WTC11 (cell line): ENCODE measurements at regions not wholly inside any gene's neighbourhood (a gene's known extent, or its start where the extent isn't known, plus 50 kb on each side); places are given as distances from the start of the nearest gene placed in this dataset.

ENCODE experiments used
- ATAC-seq: fragments of 200-7000 bp; cut with Tn5 transposase; 2 replicates; pipeline ENCODE4 v1.10.0; 2021; ENCODE audit warnings: mild to moderate bottlenecking, moderate library complexity
- CTCF ChIA-PET: fragments of 300-600 bp; sonication (Branson Sonifier 250); formaldehyde crosslinking; loops from one replicate; lab custom pipeline; 2021; ENCODE audit warnings: antibody characterized with exemption; lab: Charles Lee
- POLR2A ChIA-PET: fragments of 350-600 bp; sonication (Branson Sonifier 250); formaldehyde crosslinking; loops from one replicate; lab custom pipeline; 2021; ENCODE audit warnings: antibody characterized with exemption; lab: Charles Lee
- DNase-seq: peaks from one replicate; pipeline ENCODE4 v3.0.0; 2021; ENCODE audit warnings: low spot score
- H3K27ac Mint-ChIP-seq: 2 replicates; pipeline ENCODE4 v1.8.0; 2021; ENCODE audit warnings: mixed read lengths
- H3K27me3 Mint-ChIP-seq: 2 replicates; pipeline ENCODE4 v1.8.0; 2021; ENCODE audit warnings: low read depth, mild to moderate bottlenecking, moderate library complexity, mixed read lengths
- H3K36me3 Mint-ChIP-seq: 2 replicates; pipeline ENCODE4 v1.8.0; 2021; ENCODE audit warnings: mixed read lengths
- H3K4me1 Mint-ChIP-seq: 2 replicates; pipeline ENCODE4 v1.8.0; 2022; ENCODE audit warnings: mixed read lengths
- H3K4me3 Mint-ChIP-seq: 2 replicates; pipeline ENCODE4 v1.8.0; 2021; ENCODE audit warnings: mild to moderate bottlenecking, moderate library complexity, mixed read lengths
- H3K9me3 Mint-ChIP-seq: 2 replicates; pipeline ENCODE4 v1.8.0; 2021; ENCODE audit warnings: mixed read lengths
- CBFB ChIP-seq: sonication (generic); formaldehyde crosslinking; IDR thresholded peaks from 2 replicates; pipeline ENCODE4 v1.8.1; 2022; ENCODE audit warnings: mild to moderate bottlenecking, low read depth, missing genetic modification reagents
- CREM ChIP-seq: sonication (generic); formaldehyde crosslinking; IDR thresholded peaks from 2 replicates; pipeline ENCODE4 v1.8.1; 2022; ENCODE audit warnings: mild to moderate bottlenecking, missing genetic modification reagents, moderate library complexity
- ELF4 ChIP-seq: sonication (generic); formaldehyde crosslinking; IDR thresholded peaks from 2 replicates; pipeline ENCODE4 v1.8.1; 2022; ENCODE audit warnings: low read depth, mild to moderate bottlenecking, moderate library complexity, missing genetic modification reagents
- FOXJ3 ChIP-seq: sonication (generic); formaldehyde crosslinking; IDR thresholded peaks from 2 replicates; pipeline ENCODE4 v1.9.0; 2021; ENCODE audit warnings: missing genetic modification reagents, mild to moderate bottlenecking, borderline replicate concordance
- FOXP1 ChIP-seq: sonication (generic); formaldehyde crosslinking; IDR thresholded peaks from 2 replicates; pipeline ENCODE4 v1.8.0; 2022; ENCODE audit warnings: missing genetic modification reagents, mild to moderate bottlenecking, moderate library complexity, borderline replicate concordance
- GTF2I ChIP-seq: fragments of 250-450 bp; sonication (Bioruptor Pico); conservative IDR thresholded peaks from 2 replicates; pipeline ENCODE4 v1.4.0; 2021; ENCODE audit warnings: mild to moderate bottlenecking
- NFE2L1 ChIP-seq: sonication (generic); formaldehyde crosslinking; IDR thresholded peaks from 2 replicates; pipeline ENCODE4 v1.8.1; 2023; ENCODE audit warnings: missing genetic modification reagents
- RELA ChIP-seq: sonication (generic); formaldehyde crosslinking; IDR thresholded peaks from 2 replicates; pipeline ENCODE4 v1.8.1; 2022; ENCODE audit warnings: missing genetic modification reagents, mild to moderate bottlenecking, borderline replicate concordance
- SMAD4 ChIP-seq: sonication (generic); formaldehyde crosslinking; IDR thresholded peaks from 2 replicates; pipeline ENCODE4 v1.8.0; 2022; ENCODE audit warnings: mild to moderate bottlenecking, missing genetic modification reagents
- SOX15 ChIP-seq: fragments of 250-450 bp; sonication (Bioruptor Pico); IDR thresholded peaks from 2 replicates; pipeline ENCODE4 v1.9.0; 2021; ENCODE audit warnings: mild to moderate bottlenecking
- TEAD1 ChIP-seq: sonication (generic); formaldehyde crosslinking; IDR thresholded peaks from 2 replicates; pipeline ENCODE4 v1.8.0; 2022; ENCODE audit warnings: mild to moderate bottlenecking, missing genetic modification reagents
- USF2 ChIP-seq: sonication (generic); formaldehyde crosslinking; IDR thresholded peaks from 2 replicates; pipeline ENCODE4 v1.8.1; 2023; ENCODE audit warnings: mild to moderate bottlenecking, missing genetic modification reagents, moderate library complexity
- ZNF138 ChIP-seq: sonication (generic); formaldehyde crosslinking; conservative IDR thresholded peaks from 2 replicates; pipeline ENCODE4 v1.8.1; 2022; ENCODE audit warnings: mild to moderate bottlenecking, moderate library complexity, missing genetic modification reagents
- ZNF281 ChIP-seq: sonication (generic); formaldehyde crosslinking; IDR thresholded peaks from 2 replicates; pipeline ENCODE4 v1.8.0; 2023; ENCODE audit warnings: mild to moderate bottlenecking, missing genetic modification reagents
- ZNF423 ChIP-seq: fragments of 250-450 bp; sonication (Bioruptor Pico); IDR thresholded peaks from 2 replicates; pipeline ENCODE4 v2.1.2; 2022; ENCODE audit warnings: mild to moderate bottlenecking, moderate library complexity
- ZNF671 ChIP-seq: fragments of 250-450 bp; sonication (Bioruptor Pico); IDR thresholded peaks from 2 replicates; pipeline ENCODE4 v1.8.0; 2021; ENCODE audit warnings: mild to moderate bottlenecking
- TF ChIP-seq, protein P1 (sequence below): sonication (generic); formaldehyde crosslinking; conservative IDR thresholded peaks from 2 replicates; pipeline ENCODE4 v1.8.1; 2023; ENCODE audit warnings: mild to moderate bottlenecking, low read depth, missing genetic modification reagents, moderate library complexity
- TF ChIP-seq, protein P2 (sequence below): fragments of 250-450 bp; sonication (Bioruptor Pico); IDR thresholded peaks from 2 replicates; pipeline ENCODE4 v1.9.0; 2021; ENCODE audit warnings: mild to moderate bottlenecking, borderline replicate concordance

- H3K27me3 Mint-ChIP-seq: no peaks in the 10 kb centered on the region
- DNase-seq (no peak), ATAC-seq (no peak)
- ChIA-PET CTCF (no interaction called here), POLR2A (no interaction called here)
- H3K4me1 Mint-ChIP-seq: peaks cover 17% of the 10 kb centered on the region
- TF ChIP-seq ZNF281 (CRISPR knock-in tag): no peak
- TF ChIP-seq, protein P1, sequence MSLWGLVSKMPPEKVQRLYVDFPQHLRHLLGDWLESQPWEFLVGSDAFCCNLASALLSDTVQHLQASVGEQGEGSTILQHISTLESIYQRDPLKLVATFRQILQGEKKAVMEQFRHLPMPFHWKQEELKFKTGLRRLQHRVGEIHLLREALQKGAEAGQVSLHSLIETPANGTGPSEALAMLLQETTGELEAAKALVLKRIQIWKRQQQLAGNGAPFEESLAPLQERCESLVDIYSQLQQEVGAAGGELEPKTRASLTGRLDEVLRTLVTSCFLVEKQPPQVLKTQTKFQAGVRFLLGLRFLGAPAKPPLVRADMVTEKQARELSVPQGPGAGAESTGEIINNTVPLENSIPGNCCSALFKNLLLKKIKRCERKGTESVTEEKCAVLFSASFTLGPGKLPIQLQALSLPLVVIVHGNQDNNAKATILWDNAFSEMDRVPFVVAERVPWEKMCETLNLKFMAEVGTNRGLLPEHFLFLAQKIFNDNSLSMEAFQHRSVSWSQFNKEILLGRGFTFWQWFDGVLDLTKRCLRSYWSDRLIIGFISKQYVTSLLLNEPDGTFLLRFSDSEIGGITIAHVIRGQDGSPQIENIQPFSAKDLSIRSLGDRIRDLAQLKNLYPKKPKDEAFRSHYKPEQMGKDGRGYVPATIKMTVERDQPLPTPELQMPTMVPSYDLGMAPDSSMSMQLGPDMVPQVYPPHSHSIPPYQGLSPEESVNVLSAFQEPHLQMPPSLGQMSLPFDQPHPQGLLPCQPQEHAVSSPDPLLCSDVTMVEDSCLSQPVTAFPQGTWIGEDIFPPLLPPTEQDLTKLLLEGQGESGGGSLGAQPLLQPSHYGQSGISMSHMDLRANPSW (CRISPR knock-in tag): no peak
- no peak for TF ChIP-seq CBFB
- no peak for TF ChIP-seq ZNF671 (CRISPR knock-in tag)
- TF ChIP-seq RELA: no peak
- TF ChIP-seq USF2: no peak
- no peak for TF ChIP-seq FOXJ3
- TF ChIP-seq GTF2I (CRISPR knock-in tag): no peak
- TF ChIP-seq ZNF423 (CRISPR knock-in tag): no peak
- TF ChIP-seq TEAD1 (CRISPR knock-in tag): no peak
- TF ChIP-seq NFE2L1 (CRISPR knock-in tag): no peak
- H3K27ac Mint-ChIP-seq: no peak overlapping the region
- no peak overlapping the region for H3K4me3 Mint-ChIP-seq
- H3K36me3 Mint-ChIP-seq: no peaks in the 10 kb centered on the region
- no peaks in the 10 kb centered on the region for H3K9me3 Mint-ChIP-seq
Observed at GRCh38 chr12:30533558-30534265, 162.0 kb downstream of the IPO8 start.

DNA sequence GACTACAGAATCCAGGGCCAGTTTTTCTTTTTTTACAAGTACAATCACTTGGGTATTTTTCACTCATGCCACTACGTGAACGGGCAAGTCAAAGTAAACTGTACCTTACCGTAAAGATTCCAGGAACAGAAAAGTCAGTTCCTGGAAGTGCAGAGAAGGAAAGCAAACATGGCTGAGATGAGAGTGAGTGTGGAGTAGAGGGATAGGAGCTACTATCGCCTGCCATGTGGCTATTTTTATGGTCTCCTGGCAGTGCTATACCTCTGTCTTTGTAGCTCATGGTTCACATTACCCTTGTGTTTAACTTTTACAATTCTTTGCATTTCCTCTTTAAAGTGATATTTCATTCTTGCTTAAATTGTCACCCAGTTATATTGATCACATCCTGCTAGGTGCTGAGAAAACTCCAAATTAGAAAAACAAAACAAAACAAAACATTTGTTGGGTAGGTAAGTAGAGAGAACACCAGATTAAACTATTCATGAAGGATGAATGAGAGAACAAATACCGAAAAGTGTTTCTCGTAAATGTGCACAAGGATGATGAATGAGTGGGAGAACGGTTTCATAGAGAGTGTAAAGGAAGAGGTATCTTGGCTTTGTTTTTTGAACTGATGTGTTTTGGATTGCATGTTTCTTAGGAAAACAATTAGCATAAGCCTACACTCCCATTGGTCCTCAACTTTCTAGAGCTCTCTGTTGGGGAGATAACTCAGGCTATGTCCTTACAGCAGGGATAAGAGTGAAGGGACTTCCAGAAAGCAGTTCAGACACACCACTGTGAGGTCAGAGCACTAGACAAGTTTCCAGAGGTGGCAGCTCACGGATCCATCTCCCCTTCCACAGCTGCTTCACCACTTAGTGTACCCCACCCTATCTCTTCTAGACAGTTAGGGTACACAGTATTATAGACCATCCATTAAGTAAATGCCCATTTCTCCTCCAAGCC, 163.7 kb downstream of the IPO8 start:
- TF ChIP-seq ELF4 (CRISPR knock-in tag): no peak
- TF ChIP-seq SOX15 (CRISPR knock-in tag): no peak
- no peak for TF ChIP-seq GTF2I (CRISPR knock-in tag)
- no peak for TF ChIP-seq FOXP1 (CRISPR knock-in tag)
- TF ChIP-seq ZNF138: no peak
- no peak for TF ChIP-seq ZNF423 (CRISPR knock-in tag)
- TF ChIP-seq, protein P2, sequence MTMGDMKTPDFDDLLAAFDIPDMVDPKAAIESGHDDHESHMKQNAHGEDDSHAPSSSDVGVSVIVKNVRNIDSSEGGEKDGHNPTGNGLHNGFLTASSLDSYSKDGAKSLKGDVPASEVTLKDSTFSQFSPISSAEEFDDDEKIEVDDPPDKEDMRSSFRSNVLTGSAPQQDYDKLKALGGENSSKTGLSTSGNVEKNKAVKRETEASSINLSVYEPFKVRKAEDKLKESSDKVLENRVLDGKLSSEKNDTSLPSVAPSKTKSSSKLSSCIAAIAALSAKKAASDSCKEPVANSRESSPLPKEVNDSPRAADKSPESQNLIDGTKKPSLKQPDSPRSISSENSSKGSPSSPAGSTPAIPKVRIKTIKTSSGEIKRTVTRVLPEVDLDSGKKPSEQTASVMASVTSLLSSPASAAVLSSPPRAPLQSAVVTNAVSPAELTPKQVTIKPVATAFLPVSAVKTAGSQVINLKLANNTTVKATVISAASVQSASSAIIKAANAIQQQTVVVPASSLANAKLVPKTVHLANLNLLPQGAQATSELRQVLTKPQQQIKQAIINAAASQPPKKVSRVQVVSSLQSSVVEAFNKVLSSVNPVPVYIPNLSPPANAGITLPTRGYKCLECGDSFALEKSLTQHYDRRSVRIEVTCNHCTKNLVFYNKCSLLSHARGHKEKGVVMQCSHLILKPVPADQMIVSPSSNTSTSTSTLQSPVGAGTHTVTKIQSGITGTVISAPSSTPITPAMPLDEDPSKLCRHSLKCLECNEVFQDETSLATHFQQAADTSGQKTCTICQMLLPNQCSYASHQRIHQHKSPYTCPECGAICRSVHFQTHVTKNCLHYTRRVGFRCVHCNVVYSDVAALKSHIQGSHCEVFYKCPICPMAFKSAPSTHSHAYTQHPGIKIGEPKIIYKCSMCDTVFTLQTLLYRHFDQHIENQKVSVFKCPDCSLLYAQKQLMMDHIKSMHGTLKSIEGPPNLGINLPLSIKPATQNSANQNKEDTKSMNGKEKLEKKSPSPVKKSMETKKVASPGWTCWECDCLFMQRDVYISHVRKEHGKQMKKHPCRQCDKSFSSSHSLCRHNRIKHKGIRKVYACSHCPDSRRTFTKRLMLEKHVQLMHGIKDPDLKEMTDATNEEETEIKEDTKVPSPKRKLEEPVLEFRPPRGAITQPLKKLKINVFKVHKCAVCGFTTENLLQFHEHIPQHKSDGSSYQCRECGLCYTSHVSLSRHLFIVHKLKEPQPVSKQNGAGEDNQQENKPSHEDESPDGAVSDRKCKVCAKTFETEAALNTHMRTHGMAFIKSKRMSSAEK (CRISPR knock-in tag): no peak
- no peak for TF ChIP-seq CREM (CRISPR knock-in tag)
- TF ChIP-seq ZNF671 (CRISPR knock-in tag): no peak
- no peak for TF ChIP-seq SMAD4
- Mint-ChIP-seq H3K4me1 (peaks cover 16% of the 10 kb centered on the region), H3K36me3 (no peaks in the 10 kb centered on the region)

More for the DNA sequence above, 163.7 kb downstream of the IPO8 start:
- ChIA-PET CTCF (no interaction called here), POLR2A (no interaction called here)
- no peak for DNase-seq
- H3K4me3 Mint-ChIP-seq: no peak overlapping the region
- no peaks in the 10 kb centered on the region for H3K9me3 Mint-ChIP-seq
- no peak for ATAC-seq
- H3K27ac Mint-ChIP-seq: no peak overlapping the region
- H3K27me3 Mint-ChIP-seq: no peaks in the 10 kb centered on the region
